Upper lobe of right lung (tissue), 1 donor: ENCODE measurements at regions not wholly inside any gene's neighbourhood (a gene's known extent, or its start where the extent isn't known, plus 50 kb on each side); places are given as distances from the start of the nearest gene placed in this dataset.
A peak's percentile ranks its signal among the peaks of the same experiment; 100 is the strongest.
"Not testable (repeated sequence)": the region's sequence is repeated elsewhere in the genome, so short reads cannot be mapped to it uniquely, and the experiment has no call there.

ENCODE experiments used
- ATAC-seq: fragments of 200-7000 bp; cut with Tn5 transposase; one replicate; pipeline ENCODE4 v1.9.1; 2020; ENCODE audit warnings: mild to moderate bottlenecking, moderate library complexity
- DNase-seq: peaks from one replicate; pipeline ENCODE4 v3.0.0-alpha.2; 2020
- H3K27ac ChIP-seq: fragments of 200-600 bp; one replicate; pipeline ENCODE4 v1.8.0; 2022
- H3K27me3 ChIP-seq: fragments of 200-600 bp; one replicate; pipeline ENCODE4 v1.8.0; 2022; ENCODE audit warnings: mild to moderate bottlenecking
- H3K36me3 ChIP-seq: fragments of 200-600 bp; one replicate; pipeline ENCODE4 v1.8.0; 2022
- H3K4me1 ChIP-seq: fragments of 200-600 bp; one replicate; pipeline ENCODE4 v1.8.0; 2022
- H3K4me3 ChIP-seq: fragments of 200-600 bp; one replicate; pipeline ENCODE4 v1.8.0; 2022; ENCODE audit warnings: mild to moderate bottlenecking
- H3K9me3 ChIP-seq: fragments of 200-600 bp; one replicate; pipeline ENCODE4 v1.8.0; 2022
- CTCF ChIP-seq: fragments of 200-600 bp; IDR thresholded peaks from one replicate; pipeline ENCODE4 v1.8.0; 2022; ENCODE audit warnings: antibody characterized with exemption
- intact Hi-C: fragments of 100-400 bp; cut with DNase I; formaldehyde crosslinking; loops from one replicate; pipeline ENCODE4 v1.11.0; 2022
- donor health status: DM: no; HTN: yes; CAD: no; lungs with severe emphysema.

GRCh38 chr14:87754520-87755223 is 238.3 kb downstream of the GALC start:
- no peaks in the 10 kb centered on the region for H3K9me3 ChIP-seq
- no peak overlapping the region for H3K4me3 ChIP-seq
- H3K27ac ChIP-seq = no peak overlapping the region
- H3K36me3 ChIP-seq = no peaks in the 10 kb centered on the region
- no peaks in the 10 kb centered on the region for H3K27me3 ChIP-seq
- H3K4me1 ChIP-seq = no peaks in the 10 kb centered on the region
- DNase-seq (no peak), ATAC-seq (no peak)
- intact Hi-C loops = no loop called here
- TF ChIP-seq CTCF = no peak

- DNase-seq (no peak), ATAC-seq (no peak)
- Histone ChIP-seq H3K27ac (no peak overlapping the region), H3K9me3 (no peaks in the 10 kb centered on the region), H3K4me3 (no peak overlapping the region), H3K27me3 (no peaks in the 10 kb centered on the region), H3K36me3 (no peaks in the 10 kb centered on the region), H3K4me1 (no peaks in the 10 kb centered on the region)
- TF ChIP-seq CTCF = no peak
- intact Hi-C loops = no loop called here
These were observed 244.4 kb downstream of the GALC start for GRCh38 chr14:87748558-87748957.

GRCh38 chr14:87745507-87746118 is 247.4 kb downstream of the GALC start:
- peak; percentile 76 for ATAC-seq
- H3K27ac ChIP-seq = no peak overlapping the region
- no peak overlapping the region for H3K4me3 ChIP-seq
- no peaks in the 10 kb centered on the region for H3K4me1 ChIP-seq
- H3K27me3 ChIP-seq = no peaks in the 10 kb centered on the region
- no peaks in the 10 kb centered on the region for H3K9me3 ChIP-seq
- DNase-seq = no peak
- intact Hi-C loops = no loop called here
- peak; percentile 58 for TF ChIP-seq CTCF
- no peaks in the 10 kb centered on the region for H3K36me3 ChIP-seq

DNA sequence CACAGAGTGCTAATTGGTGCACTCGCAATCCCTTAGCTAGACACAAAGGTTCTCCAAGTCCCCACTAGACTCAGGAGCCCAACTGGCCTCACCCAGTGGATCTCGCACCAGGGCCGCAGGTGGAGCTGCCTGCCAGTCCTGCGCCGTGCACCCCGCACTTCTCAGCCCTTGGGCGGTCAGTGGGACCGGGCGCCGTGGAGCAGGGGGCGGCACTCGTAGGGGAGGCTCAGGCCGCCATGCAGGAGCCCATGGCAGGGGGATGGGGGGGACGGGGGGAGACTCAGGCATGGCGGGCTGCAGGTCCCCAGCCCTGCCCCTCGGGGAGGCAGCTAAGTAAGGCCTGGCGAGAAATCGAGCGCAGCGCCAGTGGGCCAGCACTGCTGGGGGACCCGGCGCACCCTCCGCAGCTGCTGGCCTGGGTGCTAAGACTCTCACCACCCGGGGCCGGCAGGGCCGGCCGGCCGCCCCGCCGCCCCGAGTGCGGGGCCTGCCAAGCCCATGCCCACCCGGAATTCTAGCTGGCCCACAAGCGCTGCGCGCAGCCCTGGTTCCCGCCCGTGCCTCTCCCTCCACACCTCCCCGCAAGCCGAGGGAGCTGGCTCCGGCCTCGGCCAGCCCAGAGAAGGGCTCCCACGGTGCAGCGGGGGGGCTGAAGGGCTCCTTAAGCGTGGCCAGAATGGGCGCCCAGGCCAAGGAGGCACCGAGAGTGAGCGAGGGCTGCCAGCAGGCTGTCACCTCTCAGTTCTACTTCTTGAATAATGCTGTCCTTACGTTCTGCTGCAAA is 258.2 kb downstream of the GALC start:
- H3K4me3 ChIP-seq, H3K4me1 ChIP-seq, H3K9me3 ChIP-seq, DNase-seq, H3K36me3 ChIP-seq, intact Hi-C loops, H3K27me3 ChIP-seq, H3K27ac ChIP-seq, ATAC-seq: not testable (repeated sequence)

DNA sequence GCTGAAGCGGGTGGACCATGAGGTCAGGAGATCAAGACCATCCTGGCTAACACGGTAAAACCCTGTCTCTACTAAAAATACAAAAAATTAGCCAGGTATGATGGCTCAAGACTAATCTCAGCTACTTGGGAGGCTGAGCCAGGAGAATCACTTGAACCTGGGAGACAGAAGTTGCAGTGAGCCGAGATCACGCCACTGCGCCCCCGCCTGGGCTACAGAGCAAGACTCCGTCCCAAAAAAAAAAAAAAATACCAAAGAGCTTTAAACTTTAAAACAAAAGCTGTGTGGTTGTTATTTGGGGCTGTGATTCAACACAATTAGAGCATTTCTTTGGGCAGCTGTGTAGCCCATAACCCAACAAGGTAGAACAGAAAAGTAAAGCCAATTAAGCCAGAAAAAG is 259.9 kb downstream of the GALC start:
- H3K9me3 ChIP-seq, H3K4me3 ChIP-seq, DNase-seq, H3K27me3 ChIP-seq, intact Hi-C loops, H3K36me3 ChIP-seq, H3K27ac ChIP-seq, H3K4me1 ChIP-seq, ATAC-seq: not testable (repeated sequence)

DNA sequence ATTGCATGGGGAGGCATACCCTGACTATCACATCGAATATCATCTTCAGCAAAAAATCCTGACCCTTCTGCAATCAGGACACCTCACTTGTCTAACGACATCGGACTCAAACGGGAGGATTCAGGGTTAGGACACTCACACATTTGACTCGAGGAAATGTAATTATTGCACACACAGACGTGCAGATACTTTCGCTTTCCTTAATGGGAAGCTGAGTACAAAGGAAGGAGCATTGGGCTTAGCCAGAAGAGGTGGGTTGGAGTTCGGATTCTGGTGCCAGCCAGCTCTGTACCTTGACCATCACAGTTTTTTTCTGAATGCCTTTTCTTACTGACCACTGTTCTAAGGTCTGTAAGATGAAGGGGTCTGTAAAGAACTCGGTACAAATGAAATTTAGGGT is 260.4 kb downstream of the GALC start:
- Histone ChIP-seq H3K4me1 (no peaks in the 10 kb centered on the region), H3K4me3 (no peak overlapping the region), H3K27ac (no peak overlapping the region), H3K36me3 (no peaks in the 10 kb centered on the region), H3K27me3 (no peaks in the 10 kb centered on the region), H3K9me3 (no peaks in the 10 kb centered on the region)
- TF ChIP-seq CTCF = no peak
- no peak for ATAC-seq
- no peak for DNase-seq
- intact Hi-C loops = no loop called here
